Hepatocyte (in vitro differentiated cells): ENCODE measurements at regions not wholly inside any gene's neighbourhood (a gene's known extent, or its start where the extent isn't known, plus 50 kb on each side); places are given as distances from the start of the nearest gene placed in this dataset.

Experiments used
- EZH2phosphoT487 ChIP-seq: fragments of 200-600 bp; sonication (generic); IDR thresholded peaks from one replicate; pipeline ENCODE4 v1.6.1; 2018; ENCODE audit warnings: antibody characterized with exemption, mild to moderate bottlenecking, low read depth, moderate library complexity; ENCODE audit not compliant: unreplicated experiment, severe bottlenecking
- TF ChIP-seq, protein P1 (sequence below): fragments of 200-600 bp; sonication (generic); IDR thresholded peaks from 2 replicates; pipeline ENCODE4 v1.5.1; 2016; ENCODE audit warnings: antibody characterized with exemption, mild to moderate bottlenecking; ENCODE audit not compliant: poor library complexity

- TF ChIP-seq, protein P1, sequence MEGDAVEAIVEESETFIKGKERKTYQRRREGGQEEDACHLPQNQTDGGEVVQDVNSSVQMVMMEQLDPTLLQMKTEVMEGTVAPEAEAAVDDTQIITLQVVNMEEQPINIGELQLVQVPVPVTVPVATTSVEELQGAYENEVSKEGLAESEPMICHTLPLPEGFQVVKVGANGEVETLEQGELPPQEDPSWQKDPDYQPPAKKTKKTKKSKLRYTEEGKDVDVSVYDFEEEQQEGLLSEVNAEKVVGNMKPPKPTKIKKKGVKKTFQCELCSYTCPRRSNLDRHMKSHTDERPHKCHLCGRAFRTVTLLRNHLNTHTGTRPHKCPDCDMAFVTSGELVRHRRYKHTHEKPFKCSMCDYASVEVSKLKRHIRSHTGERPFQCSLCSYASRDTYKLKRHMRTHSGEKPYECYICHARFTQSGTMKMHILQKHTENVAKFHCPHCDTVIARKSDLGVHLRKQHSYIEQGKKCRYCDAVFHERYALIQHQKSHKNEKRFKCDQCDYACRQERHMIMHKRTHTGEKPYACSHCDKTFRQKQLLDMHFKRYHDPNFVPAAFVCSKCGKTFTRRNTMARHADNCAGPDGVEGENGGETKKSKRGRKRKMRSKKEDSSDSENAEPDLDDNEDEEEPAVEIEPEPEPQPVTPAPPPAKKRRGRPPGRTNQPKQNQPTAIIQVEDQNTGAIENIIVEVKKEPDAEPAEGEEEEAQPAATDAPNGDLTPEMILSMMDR = no peak
- TF ChIP-seq EZH2phosphoT487 = no peak
Measured at GRCh38 chr3:187975561-187976364, 178.2 kb upstream of the LPP start.
